HEK293 (cell line): ENCODE measurements at regions not wholly inside any gene's neighbourhood (a gene's known extent, or its start where the extent isn't known, plus 50 kb on each side); places are given as distances from the start of the nearest gene placed in this dataset.

Experiments used
- GLI4 ChIP-seq: fragments of 450-650 bp; formaldehyde crosslinking; IDR thresholded peaks from 2 replicates; pipeline ENCODE4 v1.5.1; 2016; ENCODE audit warnings: missing biosample characterization, missing genetic modification characterization
- HOXA7 ChIP-seq: sonication (generic); formaldehyde crosslinking; IDR thresholded peaks from 2 replicates; pipeline ENCODE4 v1.8.1; 2022; ENCODE audit warnings: missing genetic modification reagents, borderline replicate concordance
- ZNF707 ChIP-seq: fragments of 450-650 bp; formaldehyde crosslinking; IDR thresholded peaks from 2 replicates; pipeline ENCODE4 v1.5.1; 2016; ENCODE audit warnings: missing biosample characterization, missing genetic modification characterization
- TF ChIP-seq, protein P1 (sequence below): fragments of 450-650 bp; formaldehyde crosslinking; IDR thresholded peaks from 2 replicates; pipeline ENCODE4 v1.5.1; 2016; ENCODE audit warnings: missing biosample characterization, missing genetic modification characterization
- TF ChIP-seq, protein P2 (sequence below): fragments of 450-650 bp; formaldehyde crosslinking; IDR thresholded peaks from 2 replicates; pipeline ENCODE4 v1.5.1; 2016; ENCODE audit warnings: missing biosample characterization, missing genetic modification characterization

- TF ChIP-seq, protein P1, sequence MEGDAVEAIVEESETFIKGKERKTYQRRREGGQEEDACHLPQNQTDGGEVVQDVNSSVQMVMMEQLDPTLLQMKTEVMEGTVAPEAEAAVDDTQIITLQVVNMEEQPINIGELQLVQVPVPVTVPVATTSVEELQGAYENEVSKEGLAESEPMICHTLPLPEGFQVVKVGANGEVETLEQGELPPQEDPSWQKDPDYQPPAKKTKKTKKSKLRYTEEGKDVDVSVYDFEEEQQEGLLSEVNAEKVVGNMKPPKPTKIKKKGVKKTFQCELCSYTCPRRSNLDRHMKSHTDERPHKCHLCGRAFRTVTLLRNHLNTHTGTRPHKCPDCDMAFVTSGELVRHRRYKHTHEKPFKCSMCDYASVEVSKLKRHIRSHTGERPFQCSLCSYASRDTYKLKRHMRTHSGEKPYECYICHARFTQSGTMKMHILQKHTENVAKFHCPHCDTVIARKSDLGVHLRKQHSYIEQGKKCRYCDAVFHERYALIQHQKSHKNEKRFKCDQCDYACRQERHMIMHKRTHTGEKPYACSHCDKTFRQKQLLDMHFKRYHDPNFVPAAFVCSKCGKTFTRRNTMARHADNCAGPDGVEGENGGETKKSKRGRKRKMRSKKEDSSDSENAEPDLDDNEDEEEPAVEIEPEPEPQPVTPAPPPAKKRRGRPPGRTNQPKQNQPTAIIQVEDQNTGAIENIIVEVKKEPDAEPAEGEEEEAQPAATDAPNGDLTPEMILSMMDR (tag by site-specific recombination): no peak
- TF ChIP-seq, protein P2, sequence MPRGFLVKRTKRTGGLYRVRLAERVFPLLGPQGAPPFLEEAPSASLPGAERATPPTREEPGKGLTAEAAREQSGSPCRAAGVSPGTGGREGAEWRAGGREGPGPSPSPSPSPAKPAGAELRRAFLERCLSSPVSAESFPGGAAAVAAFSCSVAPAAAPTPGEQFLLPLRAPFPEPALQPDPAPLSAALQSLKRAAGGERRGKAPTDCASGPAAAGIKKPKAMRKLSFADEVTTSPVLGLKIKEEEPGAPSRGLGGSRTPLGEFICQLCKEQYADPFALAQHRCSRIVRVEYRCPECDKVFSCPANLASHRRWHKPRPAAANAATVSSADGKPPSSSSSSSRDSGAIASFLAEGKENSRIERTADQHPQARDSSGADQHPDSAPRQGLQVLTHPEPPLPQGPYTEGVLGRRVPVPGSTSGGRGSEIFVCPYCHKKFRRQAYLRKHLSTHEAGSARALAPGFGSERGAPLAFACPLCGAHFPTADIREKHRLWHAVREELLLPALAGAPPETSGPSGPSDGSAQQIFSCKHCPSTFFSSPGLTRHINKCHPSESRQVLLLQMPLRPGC (tag by site-specific recombination): no peak
- no peak for TF ChIP-seq GLI4
- TF ChIP-seq ZNF707 (tag by site-specific recombination): no peak
- no peak for TF ChIP-seq HOXA7 (CRISPR knock-in tag)
Observed at GRCh38 chr17:62906881-62907280, 59.2 kb upstream of the TANC2 start.
